Keratinocyte (primary cell): ENCODE measurements at regions not wholly inside any gene's neighbourhood (a gene's known extent, or its start where the extent isn't known, plus 50 kb on each side); places are given as distances from the start of the nearest gene placed in this dataset.

Experiments
- DNase-seq: peaks from one replicate; pipeline ENCODE4 v3.0.0-alpha.2; 2011; ENCODE audit warnings: low read depth, missing footprints, low spot score
- FAIRE-seq: peaks from 2 replicates; lab custom pipeline; 2011; peaks lifted over from hg19 to GRCh38; lab: Jason Lieb, UNC
- H2AFZ ChIP-seq: 2 replicates; pipeline ENCODE4 v1.6.0; 2012; ENCODE audit warnings: low read length, control low read depth, inconsistent platforms; ENCODE audit not compliant: control insufficient read depth
- H3K27ac ChIP-seq: 2 replicates; pipeline ENCODE4 v1.5.1; 2011; ENCODE audit warnings: low read length; ENCODE audit not compliant: control insufficient read depth, insufficient read depth
- H3K27me3 ChIP-seq: 3 replicates; pipeline ENCODE4 v1.6.0; 2011; ENCODE audit warnings: low read length; ENCODE audit not compliant: control insufficient read depth, insufficient read depth; ENCODE audit errors: extremely low read depth
- H3K36me3 ChIP-seq, 2 experiments: 2 replicates in 1 of 2; 3 replicates in 1 of 2; pipeline ENCODE4 v1.5.1; 2011; ENCODE audit warnings: low read length in 2 of 2, mild to moderate bottlenecking in 1 of 2; ENCODE audit not compliant: control insufficient read depth in 2 of 2, insufficient read depth in 2 of 2; ENCODE audit errors: extremely low read depth in 1 of 2
- H3K4me1 ChIP-seq: 3 replicates; pipeline ENCODE4 v1.5.1; 2011; ENCODE audit warnings: low read length; ENCODE audit not compliant: control insufficient read depth, insufficient read depth; ENCODE audit errors: extremely low read depth
- H3K4me2 ChIP-seq: 3 replicates; pipeline ENCODE4 v1.6.0; 2011; ENCODE audit warnings: low read depth, low read length; ENCODE audit not compliant: control insufficient read depth, insufficient read depth; ENCODE audit errors: extremely low read depth
- H3K4me3 ChIP-seq, 3 experiments: fragments of 200-600 bp in 1 of 3; sonication (generic) in 1 of 3; 2 replicates in 2 of 3; 3 replicates in 1 of 3; pipeline ENCODE4 v1.5.1; 2011 to 2016; ENCODE audit warnings: low read length in 3 of 3, mild to moderate bottlenecking in 3 of 3, control low read depth in 2 of 3, inconsistent platforms in 1 of 3, low read depth in 1 of 3, mixed read lengths in 1 of 3, mixed run types in 1 of 3, moderate library complexity in 1 of 3; ENCODE audit not compliant: control insufficient read depth in 2 of 3, insufficient read depth in 2 of 3; ENCODE audit errors: extremely low read depth in 1 of 3
- H3K79me2 ChIP-seq: 2 replicates; pipeline ENCODE4 v1.6.0; 2012; ENCODE audit warnings: low read length; ENCODE audit not compliant: control insufficient read depth, insufficient read depth
- H3K9ac ChIP-seq: 3 replicates; pipeline ENCODE4 v1.6.0; 2011; ENCODE audit warnings: low read length; ENCODE audit not compliant: control insufficient read depth, insufficient read depth; ENCODE audit errors: extremely low read depth
- H3K9me1 ChIP-seq: 3 replicates; pipeline ENCODE4 v1.6.0; 2011; ENCODE audit warnings: low read length; ENCODE audit not compliant: control insufficient read depth, insufficient read depth; ENCODE audit errors: extremely low read depth
- H3K9me3 ChIP-seq: 2 replicates; pipeline ENCODE4 v1.5.1; 2012; ENCODE audit warnings: low read depth, low read length; ENCODE audit not compliant: control insufficient read depth
- H4K20me1 ChIP-seq: 3 replicates; pipeline ENCODE4 v1.6.0; 2011; ENCODE audit warnings: low read length; ENCODE audit not compliant: control insufficient read depth, insufficient read depth; ENCODE audit errors: extremely low read depth
- CTCF ChIP-seq, 3 experiments: IDR thresholded peaks in 1 of 3; conservative IDR thresholded peaks in 1 of 3; optimal IDR thresholded peaks in 1 of 3; 2 replicates in 2 of 3; 3 replicates in 1 of 3; pipeline versions ENCODE3 to v1.5.1; 2011; ENCODE audit warnings: low read length in 3 of 3, mild to moderate bottlenecking in 3 of 3, moderate library complexity in 2 of 3, control low read depth in 1 of 3, inconsistent platforms in 1 of 3; ENCODE audit not compliant: insufficient read depth in 2 of 3; ENCODE audit errors: extremely low read depth in 1 of 3
- EZH2 ChIP-seq: IDR thresholded peaks from one replicate; pipeline ENCODE4 v1.6.1; 2012; ENCODE audit warnings: inconsistent platforms, mild to moderate bottlenecking, low read length, moderate library complexity
- dilution Hi-C: fragments of 300-500 bp; cut with MboI; formaldehyde crosslinking; loops from one replicate; pipeline ENCODE4 v1.7.0; 2020; ENCODE audit warnings: low sequenced_read_pairs; ENCODE audit not compliant: extremely low pct_ligation_motif_present

- H3K9ac ChIP-seq, result no peak overlapping the region
- H3K36me3 ChIP-seq, result no peaks in the 10 kb centered on the region
- H4K20me1 ChIP-seq, result no peaks in the 10 kb centered on the region
- H3K4me2 ChIP-seq, result no peak overlapping the region
- no peaks in the 10 kb centered on the region for H3K27me3 ChIP-seq
- TF ChIP-seq CTCF (optimal IDR thresholded peaks at IDR 0.05 in 1 of 3, IDR thresholded peaks at IDR 0.05 in 1 of 3, conservative IDR thresholded peaks at IDR 0.05 in 1 of 3; ENCODE audit: extremely low read depth in 1 of 3, insufficient read depth in 2 of 3, low read length in 3 of 3), result no peak
- TF ChIP-seq EZH2, result no peak
- DNase-seq, result no peak
- H3K4me3 ChIP-seq, result no peak overlapping the region
- H2AFZ ChIP-seq, result no peak overlapping the region
- dilution Hi-C loops, result no loop called here
- no peaks in the 10 kb centered on the region for H3K9me3 ChIP-seq
- no peaks in the 10 kb centered on the region for H3K9me1 ChIP-seq
- H3K79me2 ChIP-seq, result no peaks in the 10 kb centered on the region
- H3K27ac ChIP-seq, result no peak overlapping the region
- H3K4me1 ChIP-seq, result no peaks in the 10 kb centered on the region
- no peak for FAIRE-seq
These were observed 365.7 kb upstream of the MAF start for GRCh38 chr16:79966226-79966625.

GRCh38 chr16:79965718-79966117 lies 365.2 kb upstream of the MAF start:
- FAIRE-seq, result no peak
- no peaks in the 10 kb centered on the region for H3K4me1 ChIP-seq
- no peak overlapping the region for H3K27ac ChIP-seq
- TF ChIP-seq CTCF (optimal IDR thresholded peaks at IDR 0.05 in 1 of 3, IDR thresholded peaks at IDR 0.05 in 1 of 3, conservative IDR thresholded peaks at IDR 0.05 in 1 of 3; ENCODE audit: extremely low read depth in 1 of 3, insufficient read depth in 2 of 3, low read length in 3 of 3) (no peak), EZH2 (no peak)
- no peak overlapping the region for H2AFZ ChIP-seq
- H3K9ac ChIP-seq, result no peak overlapping the region
- no peak overlapping the region for H3K4me2 ChIP-seq
- no peaks in the 10 kb centered on the region for H3K79me2 ChIP-seq
- H4K20me1 ChIP-seq, result no peaks in the 10 kb centered on the region
- no peaks in the 10 kb centered on the region for H3K9me3 ChIP-seq
- no peak for DNase-seq
- dilution Hi-C loops, result no loop called here
- no peaks in the 10 kb centered on the region for H3K36me3 ChIP-seq
- no peaks in the 10 kb centered on the region for H3K9me1 ChIP-seq
- H3K4me3 ChIP-seq, result no peak overlapping the region
- no peaks in the 10 kb centered on the region for H3K27me3 ChIP-seq
